ENCODE measurements at regions not wholly inside any gene's neighbourhood (a gene's known extent, or its start where the extent isn't known, plus 50 kb on each side); places are given as distances from the start of the nearest gene placed in this dataset.

DNA sequence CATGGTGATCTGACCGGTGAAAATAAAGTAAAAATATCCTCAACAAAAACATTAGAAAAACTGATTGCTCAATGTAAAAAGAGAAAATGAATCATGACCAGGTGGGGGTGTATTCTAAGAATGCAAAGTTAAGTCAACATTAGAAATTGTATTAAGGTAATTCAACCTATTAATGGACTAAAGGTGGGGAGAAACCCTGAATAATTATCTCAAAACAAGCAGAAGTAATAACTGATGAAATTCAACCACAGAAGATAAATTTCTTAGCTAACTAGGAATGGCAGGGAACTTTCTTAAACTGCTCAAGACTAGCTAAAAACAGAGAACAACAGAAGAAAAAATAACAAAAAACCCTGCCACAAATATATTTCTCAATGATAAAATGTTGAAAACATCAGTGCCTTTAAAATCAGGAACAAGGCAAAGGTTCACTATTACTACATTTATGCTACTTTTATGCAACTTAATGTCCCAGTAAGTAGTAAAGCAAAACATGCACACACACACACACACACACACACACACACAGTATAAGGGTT lies 204.4 kb upstream of the THBS1 start:
- intact Hi-C loops (cut with micrococcal nuclease; ENCODE audit: unreplicated experiment), result no loop called here
- no peak for DNase-seq (ENCODE audit: low spot score)
- Histone ChIP-seq H3K27me3 (replicated peaks; ENCODE audit: insufficient read depth, low read depth, low read length, poor library complexity) (peaks cover 2% of the 10 kb centered on the region), H3K4me3 (ENCODE audit: low read depth, low read length, poor library complexity, severe bottlenecking) (no peak overlapping the region), H3K9me3 (ENCODE audit: low read depth, low read length, poor library complexity, severe bottlenecking) (no peaks in the 10 kb centered on the region), H3K36me3 (ENCODE audit: insufficient read depth, low read length, poor library complexity, severe bottlenecking) (no peaks in the 10 kb centered on the region), H3K4me1 (ENCODE audit: insufficient read depth, low read length, poor library complexity, severe bottlenecking) (no peaks in the 10 kb centered on the region), H3K27ac (ENCODE audit: low read depth, low read length, poor library complexity, severe bottlenecking) (no peak overlapping the region)
- POLR2A ChIA-PET (ENCODE audit: low non-redundant PET), result interaction anchor here (0.6 kb wide), 1 partner anchor 1639 kb away, joined by 3 read pairs; no protein-coding TSS in a partner anchor
- CTCF ChIA-PET, result no interaction called here
- TF ChIP-seq EZH2 (IDR thresholded peaks at IDR 0.05; ENCODE audit: borderline replicate concordance, low read depth, low read length, poor library complexity, severe bottlenecking), result no peak
- TF ChIP-seq, protein P1, sequence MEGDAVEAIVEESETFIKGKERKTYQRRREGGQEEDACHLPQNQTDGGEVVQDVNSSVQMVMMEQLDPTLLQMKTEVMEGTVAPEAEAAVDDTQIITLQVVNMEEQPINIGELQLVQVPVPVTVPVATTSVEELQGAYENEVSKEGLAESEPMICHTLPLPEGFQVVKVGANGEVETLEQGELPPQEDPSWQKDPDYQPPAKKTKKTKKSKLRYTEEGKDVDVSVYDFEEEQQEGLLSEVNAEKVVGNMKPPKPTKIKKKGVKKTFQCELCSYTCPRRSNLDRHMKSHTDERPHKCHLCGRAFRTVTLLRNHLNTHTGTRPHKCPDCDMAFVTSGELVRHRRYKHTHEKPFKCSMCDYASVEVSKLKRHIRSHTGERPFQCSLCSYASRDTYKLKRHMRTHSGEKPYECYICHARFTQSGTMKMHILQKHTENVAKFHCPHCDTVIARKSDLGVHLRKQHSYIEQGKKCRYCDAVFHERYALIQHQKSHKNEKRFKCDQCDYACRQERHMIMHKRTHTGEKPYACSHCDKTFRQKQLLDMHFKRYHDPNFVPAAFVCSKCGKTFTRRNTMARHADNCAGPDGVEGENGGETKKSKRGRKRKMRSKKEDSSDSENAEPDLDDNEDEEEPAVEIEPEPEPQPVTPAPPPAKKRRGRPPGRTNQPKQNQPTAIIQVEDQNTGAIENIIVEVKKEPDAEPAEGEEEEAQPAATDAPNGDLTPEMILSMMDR (conservative IDR thresholded peaks at IDR 0.05; ENCODE audit: low read depth, low read length), result no peak
- no TSS peak for BruUV-seq (replicated peaks)

DNA sequence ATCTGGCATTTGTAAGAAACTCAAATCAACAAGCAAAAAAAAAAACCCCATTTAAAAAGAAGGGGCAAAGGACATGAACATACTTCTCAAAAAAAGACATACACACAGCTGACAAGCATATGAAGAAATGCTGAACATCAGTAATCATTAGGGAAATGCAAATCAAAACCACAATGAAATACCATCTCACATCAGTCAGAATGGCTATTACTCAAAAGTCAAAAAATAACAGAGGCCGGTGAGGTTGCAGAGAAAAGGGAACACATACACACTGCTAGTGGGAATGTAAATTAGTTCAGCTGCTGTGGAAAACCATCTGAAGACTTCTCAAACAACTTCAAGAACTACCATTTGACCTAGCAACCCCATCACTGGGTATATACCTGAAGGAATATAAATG lies 199.4 kb upstream of the THBS1 start:
- BruUV-seq (replicated peaks), result no TSS peak
- Histone ChIP-seq H3K9me3 (ENCODE audit: low read depth, low read length, poor library complexity, severe bottlenecking) (no peaks in the 10 kb centered on the region), H3K27me3 (replicated peaks; ENCODE audit: insufficient read depth, low read depth, low read length, poor library complexity) (peaks cover 4% of the 10 kb centered on the region), H3K27ac (ENCODE audit: low read depth, low read length, poor library complexity, severe bottlenecking) (no peak overlapping the region), H3K4me1 (ENCODE audit: insufficient read depth, low read length, poor library complexity, severe bottlenecking) (no peaks in the 10 kb centered on the region), H3K36me3 (ENCODE audit: insufficient read depth, low read length, poor library complexity, severe bottlenecking) (no peaks in the 10 kb centered on the region), H3K4me3 (ENCODE audit: low read depth, low read length, poor library complexity, severe bottlenecking) (no peak overlapping the region)
- TF ChIP-seq EZH2 (IDR thresholded peaks at IDR 0.05; ENCODE audit: borderline replicate concordance, low read depth, low read length, poor library complexity, severe bottlenecking), result no peak
- TF ChIP-seq, protein P1 (conservative IDR thresholded peaks at IDR 0.05; ENCODE audit: low read depth, low read length), result no peak
- intact Hi-C loops (cut with micrococcal nuclease; ENCODE audit: unreplicated experiment), result no loop called here
- no peak for DNase-seq (ENCODE audit: low spot score)
- ChIA-PET POLR2A (ENCODE audit: low non-redundant PET) (no interaction called here), CTCF (no interaction called here)

DNA sequence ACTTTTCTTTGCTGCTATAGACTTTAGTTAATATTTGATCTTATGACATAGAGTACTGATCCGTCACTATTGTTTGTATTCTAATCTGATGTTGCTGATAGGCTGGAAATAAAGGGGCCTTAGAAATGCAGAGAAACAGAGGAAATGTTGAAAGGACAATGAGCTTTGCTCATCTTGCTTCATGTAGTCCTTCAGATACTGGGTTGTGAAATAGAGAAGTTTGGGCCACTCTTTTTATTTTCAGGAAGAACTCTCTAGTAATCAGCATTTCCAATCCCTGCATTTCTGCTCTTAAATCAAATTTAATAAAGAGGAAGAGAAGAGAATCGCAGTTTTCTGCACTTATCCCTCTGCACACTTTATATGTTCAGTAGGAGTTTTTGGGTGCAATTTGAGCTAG lies 192.8 kb upstream of the THBS1 start:
- ChIA-PET POLR2A (ENCODE audit: low non-redundant PET) (no interaction called here), CTCF (no interaction called here)
- Histone ChIP-seq H3K27me3 (replicated peaks; ENCODE audit: insufficient read depth, low read depth, low read length, poor library complexity) (peaks cover 7% of the 10 kb centered on the region), H3K9me3 (ENCODE audit: low read depth, low read length, poor library complexity, severe bottlenecking) (no peaks in the 10 kb centered on the region), H3K36me3 (ENCODE audit: insufficient read depth, low read length, poor library complexity, severe bottlenecking) (no peaks in the 10 kb centered on the region), H3K4me1 (ENCODE audit: insufficient read depth, low read length, poor library complexity, severe bottlenecking) (no peaks in the 10 kb centered on the region), H3K4me3 (ENCODE audit: low read depth, low read length, poor library complexity, severe bottlenecking) (no peak overlapping the region), H3K27ac (ENCODE audit: low read depth, low read length, poor library complexity, severe bottlenecking) (no peak overlapping the region)
- intact Hi-C loops (cut with micrococcal nuclease; ENCODE audit: unreplicated experiment), result no loop called here
- no TSS peak for BruUV-seq (replicated peaks)
- TF ChIP-seq, protein P1 (conservative IDR thresholded peaks at IDR 0.05; ENCODE audit: low read depth, low read length), result no peak
- no peak for TF ChIP-seq EZH2 (IDR thresholded peaks at IDR 0.05; ENCODE audit: borderline replicate concordance, low read depth, low read length, poor library complexity, severe bottlenecking)
- DNase-seq (ENCODE audit: low spot score), result no peak
